ENCODE measurements at regions not wholly inside any gene's neighbourhood (a gene's known extent, or its start where the extent isn't known, plus 50 kb on each side); places are given as distances from the start of the nearest gene placed in this dataset.

- Histone ChIP-seq H3K23ac (ENCODE audit: low read depth, low read length, poor library complexity) (no peak overlapping the region), H2BK12ac (ENCODE audit: low read length) (no peak overlapping the region), H3K14ac (ENCODE audit: low read length) (no peak overlapping the region), H2BK120ac (ENCODE audit: low read depth, low read length) (no peak overlapping the region), H3K9ac (ENCODE audit: low read depth, low read length, poor library complexity) (no peak overlapping the region), H3K4me3 (ENCODE audit: low read length in 2 of 2) (no peak overlapping the region), H2BK5ac (ENCODE audit: low read length) (no peak overlapping the region), H2BK15ac (ENCODE audit: low read length) (no peak overlapping the region), H4K8ac (ENCODE audit: low read depth, low read length) (no peak overlapping the region), H3K27ac (replicated peaks; ENCODE audit: low read length) (no peak overlapping the region), H2AK5ac (ENCODE audit: low read depth, low read length) (no peak overlapping the region), H3K79me1 (ENCODE audit: low read depth, low read length) (no peaks in the 10 kb centered on the region), H3K4me2 (ENCODE audit: insufficient read depth, low read length, poor library complexity, severe bottlenecking) (no peak overlapping the region), H2AFZ (ENCODE audit: low read length) (no peak overlapping the region), H3K4me1 (ENCODE audit: control insufficient read depth in 2 of 2, insufficient read depth in 1 of 2, low read depth in 1 of 2, low read length in 2 of 2) (peaks cover 2 to 16% of the 10 kb centered on the region in 2 donors), H4K91ac (ENCODE audit: low read depth, low read length, poor library complexity) (no peak overlapping the region), H3K9me3 (replicated peaks in 1 of 2; ENCODE audit: control insufficient read depth in 2 of 2, insufficient read depth in 1 of 2, low read depth in 1 of 2, low read length in 2 of 2) (no peaks in the 10 kb centered on the region), H3K27me3 (ENCODE audit: control insufficient read depth in 3 of 3, insufficient read depth in 3 of 3, low read depth in 1 of 3, low read length in 3 of 3) (no peaks in the 10 kb centered on the region), H3K18ac (ENCODE audit: low read length) (no peak overlapping the region), H3K36me3 (replicated peaks in 1 of 2; ENCODE audit: control insufficient read depth in 2 of 2, insufficient read depth in 2 of 2, low read length in 2 of 2) (no peaks in the 10 kb centered on the region), H3K4ac (ENCODE audit: low read length) (no peak overlapping the region)
- no peak for DNase-seq (ENCODE audit: low spot score)
Observed at GRCh38 chr9:86602715-86603114, 248.5 kb upstream of the TUT7 start.

- Histone ChIP-seq H4K8ac (ENCODE audit: low read depth, low read length) (no peak overlapping the region), H3K4ac (ENCODE audit: low read length) (no peak overlapping the region), H3K27ac (replicated peaks; ENCODE audit: low read length) (peak overlapping the region; percentile 64), H3K4me3 (ENCODE audit: low read length in 2 of 2) (no peak overlapping the region), H2BK120ac (ENCODE audit: low read depth, low read length) (no peak overlapping the region), H3K79me1 (ENCODE audit: low read depth, low read length) (no peaks in the 10 kb centered on the region), H3K9me3 (replicated peaks in 1 of 2; ENCODE audit: control insufficient read depth in 2 of 2, insufficient read depth in 1 of 2, low read depth in 1 of 2, low read length in 2 of 2) (peaks cover 0 to 3% of the 10 kb centered on the region in 2 donors), H3K4me1 (ENCODE audit: control insufficient read depth in 2 of 2, insufficient read depth in 1 of 2, low read depth in 1 of 2, low read length in 2 of 2) (peaks cover 2 to 16% of the 10 kb centered on the region in 2 donors), H2BK5ac (ENCODE audit: low read length) (no peak overlapping the region), H2AK5ac (ENCODE audit: low read depth, low read length) (no peak overlapping the region), H3K23ac (ENCODE audit: low read depth, low read length, poor library complexity) (no peak overlapping the region), H3K27me3 (ENCODE audit: control insufficient read depth in 3 of 3, insufficient read depth in 3 of 3, low read depth in 1 of 3, low read length in 3 of 3) (no peaks in the 10 kb centered on the region), H3K14ac (ENCODE audit: low read length) (no peak overlapping the region), H3K9ac (ENCODE audit: low read depth, low read length, poor library complexity) (no peak overlapping the region), H2AFZ (ENCODE audit: low read length) (no peak overlapping the region), H3K4me2 (ENCODE audit: insufficient read depth, low read length, poor library complexity, severe bottlenecking) (no peak overlapping the region), H2BK15ac (ENCODE audit: low read length) (no peak overlapping the region), H4K91ac (ENCODE audit: low read depth, low read length, poor library complexity) (no peak overlapping the region), H3K36me3 (replicated peaks in 1 of 2; ENCODE audit: control insufficient read depth in 2 of 2, insufficient read depth in 2 of 2, low read length in 2 of 2) (no peaks in the 10 kb centered on the region), H3K18ac (ENCODE audit: low read length) (no peak overlapping the region), H2BK12ac (ENCODE audit: low read length) (no peak overlapping the region)
- no peak for DNase-seq (ENCODE audit: low spot score)
- no CpG with 5 or more reads among the region's 3 CpGs for WGBS, 2 donors (ENCODE audit: extremely low coverage in 2 of 2, insufficient read length in 2 of 2, insufficient replicate concordance in 1 of 2)
Observed at GRCh38 chr9:86601697-86602096, 247.5 kb upstream of the TUT7 start.

- H4K8ac ChIP-seq (ENCODE audit: low read depth, low read length) = no peak overlapping the region
- H3K27ac ChIP-seq (replicated peaks; ENCODE audit: low read length) = peak overlapping the region; percentile 4
- no peak overlapping the region for H2BK5ac ChIP-seq (ENCODE audit: low read length)
- no peaks in the 10 kb centered on the region for H3K79me1 ChIP-seq (ENCODE audit: low read depth, low read length)
- H3K4me3 ChIP-seq (ENCODE audit: low read length in 2 of 2) = no peak overlapping the region
- no peak overlapping the region for H4K91ac ChIP-seq (ENCODE audit: low read depth, low read length, poor library complexity)
- no peak overlapping the region for H3K4me2 ChIP-seq (ENCODE audit: insufficient read depth, low read length, poor library complexity, severe bottlenecking)
- no peak overlapping the region for H3K14ac ChIP-seq (ENCODE audit: low read length)
- no peak overlapping the region for H2BK15ac ChIP-seq (ENCODE audit: low read length)
- H3K27me3 ChIP-seq (ENCODE audit: control insufficient read depth in 3 of 3, insufficient read depth in 3 of 3, low read depth in 1 of 3, low read length in 3 of 3) = no peaks in the 10 kb centered on the region
- no peak overlapping the region for H3K4ac ChIP-seq (ENCODE audit: low read length)
- no peak overlapping the region for H2BK12ac ChIP-seq (ENCODE audit: low read length)
- no peak overlapping the region for H3K9ac ChIP-seq (ENCODE audit: low read depth, low read length, poor library complexity)
- H3K18ac ChIP-seq (ENCODE audit: low read length) = no peak overlapping the region
- no peak overlapping the region for H2BK120ac ChIP-seq (ENCODE audit: low read depth, low read length)
- no CpG with 5 or more reads among the region's 3 CpGs for WGBS, 2 donors (ENCODE audit: extremely low coverage in 2 of 2, insufficient read length in 2 of 2, insufficient replicate concordance in 1 of 2)
- H2AFZ ChIP-seq (ENCODE audit: low read length) = no peak overlapping the region
- peaks cover 0 to 6% of the 10 kb centered on the region in 2 donors for H3K9me3 ChIP-seq (replicated peaks in 1 of 2; ENCODE audit: control insufficient read depth in 2 of 2, insufficient read depth in 1 of 2, low read depth in 1 of 2, low read length in 2 of 2)
- H2AK5ac ChIP-seq (ENCODE audit: low read depth, low read length) = no peak overlapping the region
- DNase-seq (ENCODE audit: low spot score) = no peak
- no peak overlapping the region for H3K23ac ChIP-seq (ENCODE audit: low read depth, low read length, poor library complexity)
- H3K36me3 ChIP-seq (replicated peaks in 1 of 2; ENCODE audit: control insufficient read depth in 2 of 2, insufficient read depth in 2 of 2, low read length in 2 of 2) = no peaks in the 10 kb centered on the region
- peaks cover 2 to 16% of the 10 kb centered on the region in 2 donors for H3K4me1 ChIP-seq (ENCODE audit: control insufficient read depth in 2 of 2, insufficient read depth in 1 of 2, low read depth in 1 of 2, low read length in 2 of 2)
Observed at GRCh38 chr9:86600977-86601376, 246.8 kb upstream of the TUT7 start.

GRCh38 chr9:86600291-86600690 is 246.1 kb upstream of the TUT7 start:
- no peaks in the 10 kb centered on the region for H3K27me3 ChIP-seq (ENCODE audit: control insufficient read depth in 3 of 3, insufficient read depth in 3 of 3, low read depth in 1 of 3, low read length in 3 of 3)
- no peaks in the 10 kb centered on the region for H3K36me3 ChIP-seq (replicated peaks in 1 of 2; ENCODE audit: control insufficient read depth in 2 of 2, insufficient read depth in 2 of 2, low read length in 2 of 2)
- no peak overlapping the region for H2AFZ ChIP-seq (ENCODE audit: low read length)
- no peak overlapping the region for H4K8ac ChIP-seq (ENCODE audit: low read depth, low read length)
- H3K4me3 ChIP-seq (ENCODE audit: low read length in 2 of 2) = no peak overlapping the region
- no peak overlapping the region for H3K14ac ChIP-seq (ENCODE audit: low read length)
- H3K79me1 ChIP-seq (ENCODE audit: low read depth, low read length) = no peaks in the 10 kb centered on the region
- no peak overlapping the region for H2AK5ac ChIP-seq (ENCODE audit: low read depth, low read length)
- no peak overlapping the region for H3K18ac ChIP-seq (ENCODE audit: low read length)
- no peak overlapping the region for H2BK120ac ChIP-seq (ENCODE audit: low read depth, low read length)
- H3K9ac ChIP-seq (ENCODE audit: low read depth, low read length, poor library complexity) = no peak overlapping the region
- DNase-seq (ENCODE audit: low spot score) = no peak
- no CpG with 5 or more reads among the region's 3 CpGs for WGBS, 2 donors (ENCODE audit: extremely low coverage in 2 of 2, insufficient read length in 2 of 2, insufficient replicate concordance in 1 of 2)
- no peak overlapping the region for H2BK12ac ChIP-seq (ENCODE audit: low read length)
- peaks cover 2 to 15% of the 10 kb centered on the region in 2 donors for H3K4me1 ChIP-seq (ENCODE audit: control insufficient read depth in 2 of 2, insufficient read depth in 1 of 2, low read depth in 1 of 2, low read length in 2 of 2)
- H2BK15ac ChIP-seq (ENCODE audit: low read length) = no peak overlapping the region
- no peak overlapping the region for H4K91ac ChIP-seq (ENCODE audit: low read depth, low read length, poor library complexity)
- H3K4me2 ChIP-seq (ENCODE audit: insufficient read depth, low read length, poor library complexity, severe bottlenecking) = no peak overlapping the region
- no peak overlapping the region for H3K23ac ChIP-seq (ENCODE audit: low read depth, low read length, poor library complexity)
- H3K27ac ChIP-seq (replicated peaks; ENCODE audit: low read length) = no peak overlapping the region
- H2BK5ac ChIP-seq (ENCODE audit: low read length) = no peak overlapping the region
- peaks cover 0 to 6% of the 10 kb centered on the region in 2 donors for H3K9me3 ChIP-seq (replicated peaks in 1 of 2; ENCODE audit: control insufficient read depth in 2 of 2, insufficient read depth in 1 of 2, low read depth in 1 of 2, low read length in 2 of 2)
- no peak overlapping the region for H3K4ac ChIP-seq (ENCODE audit: low read length)

Measured in neuronal stem cell (in vitro differentiated cells).